ENCODE measurements at regions not wholly inside any gene's neighbourhood (a gene's known extent, or its start where the extent isn't known, plus 50 kb on each side); places are given as distances from the start of the nearest gene placed in this dataset.
"Not testable (repeated sequence)": the region's sequence is repeated elsewhere in the genome, so short reads cannot be mapped to it uniquely, and the experiment has no call there.

DNA sequence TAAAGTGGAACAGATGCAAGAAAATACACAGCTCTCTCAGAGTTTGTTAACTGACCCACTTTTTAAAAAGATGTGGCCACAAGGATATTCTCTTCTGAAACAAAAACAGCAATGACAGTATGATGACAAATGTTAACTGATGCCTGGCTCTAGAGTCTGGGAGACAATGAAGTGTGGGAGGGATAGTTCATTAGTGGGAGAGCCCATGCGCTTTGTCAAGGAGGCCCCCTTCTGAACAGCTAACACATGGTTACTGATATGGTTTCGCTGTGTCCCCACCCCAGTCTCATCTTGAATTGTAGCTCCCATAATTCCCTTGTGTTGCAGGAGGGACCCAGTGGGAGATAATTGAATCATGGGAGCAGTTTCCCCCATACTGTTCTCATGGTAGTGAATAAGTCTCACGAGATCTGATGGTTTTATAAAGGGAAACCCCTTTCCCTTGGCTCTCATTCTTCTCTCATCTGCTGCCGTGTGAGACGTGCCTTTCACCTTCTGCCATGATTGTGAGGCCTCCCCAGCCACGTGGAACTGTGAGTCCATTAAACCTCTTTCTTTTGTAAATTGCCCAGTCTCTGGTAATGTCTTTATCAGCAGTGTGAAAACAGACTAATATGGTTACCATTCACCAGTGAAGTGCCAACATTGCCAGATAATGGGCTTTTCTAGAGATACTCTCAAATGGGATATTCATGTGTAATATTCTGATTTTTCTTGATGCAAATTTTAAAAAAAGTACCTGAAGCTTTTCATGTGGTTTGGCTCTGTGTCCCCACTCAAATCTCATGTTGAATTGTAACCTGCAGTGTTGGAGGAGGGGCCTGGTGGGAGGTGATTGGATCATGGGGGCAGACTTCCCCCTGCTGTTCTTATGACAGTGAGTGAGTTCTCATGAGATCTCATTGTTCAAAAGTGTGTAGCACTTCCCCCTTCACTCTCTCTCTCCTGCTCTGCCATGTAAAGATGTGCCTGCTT lies 435.8 kb downstream of the SHISA9 start:
- not testable (repeated sequence) for DNase-seq

DNA sequence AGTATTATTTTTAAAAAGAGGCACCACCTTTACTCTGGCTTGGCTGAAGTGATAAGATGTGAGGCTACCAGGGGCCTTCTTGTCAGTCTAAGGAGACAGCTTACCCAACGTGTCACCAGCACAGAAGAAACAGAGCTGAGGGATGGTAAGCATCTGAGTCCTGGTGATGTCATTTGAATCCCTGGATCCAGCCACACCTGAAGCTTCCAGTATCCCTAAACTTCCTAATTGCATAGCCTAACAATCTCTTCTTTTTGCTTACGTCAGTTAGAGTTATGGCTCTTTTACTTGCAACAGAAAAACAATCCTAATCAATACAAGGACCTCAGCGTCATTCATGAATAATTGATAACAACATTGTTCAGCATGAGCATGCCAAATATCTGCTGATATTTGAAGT lies 436.6 kb downstream of the SHISA9 start:
- no peak for DNase-seq

DNA sequence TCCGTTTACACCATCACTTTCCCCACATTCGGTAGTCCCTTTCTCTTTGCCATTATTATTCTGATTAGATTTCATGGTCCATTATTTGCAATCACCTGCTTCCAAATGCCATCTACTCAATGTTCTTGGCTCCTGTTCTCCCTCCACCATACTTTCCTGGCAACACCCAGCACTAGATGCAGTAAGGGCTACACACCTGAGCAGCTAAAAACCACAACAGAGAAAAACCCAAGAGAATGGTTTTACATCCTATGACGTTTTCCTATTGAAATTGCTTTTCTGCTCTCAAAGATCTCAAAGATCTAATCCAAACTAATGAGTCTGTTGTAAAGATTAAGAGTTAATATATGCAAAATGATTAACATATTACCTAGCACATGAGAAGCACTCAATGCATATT lies 441.3 kb downstream of the SHISA9 start:
- no peak for DNase-seq

DNA sequence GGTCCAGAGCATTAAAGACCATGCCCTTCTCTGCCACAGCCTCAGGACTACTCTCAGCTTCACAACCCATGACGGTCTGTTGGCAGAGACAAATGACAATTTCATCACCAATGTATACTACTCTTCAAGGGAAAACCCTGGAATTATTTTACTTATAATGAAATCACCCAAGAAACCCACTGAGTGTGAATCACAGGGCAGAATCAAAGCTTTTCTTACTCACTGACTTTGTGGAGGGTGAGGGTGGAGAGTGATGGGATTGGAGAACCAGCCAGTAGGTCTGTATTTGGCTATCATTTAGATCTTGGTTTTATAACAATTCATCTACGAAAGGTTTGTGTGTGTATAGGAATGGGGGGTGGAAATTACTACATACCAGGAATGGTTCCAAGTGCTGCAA lies 442.6 kb downstream of the SHISA9 start:
- DNase-seq: no peak

DNA sequence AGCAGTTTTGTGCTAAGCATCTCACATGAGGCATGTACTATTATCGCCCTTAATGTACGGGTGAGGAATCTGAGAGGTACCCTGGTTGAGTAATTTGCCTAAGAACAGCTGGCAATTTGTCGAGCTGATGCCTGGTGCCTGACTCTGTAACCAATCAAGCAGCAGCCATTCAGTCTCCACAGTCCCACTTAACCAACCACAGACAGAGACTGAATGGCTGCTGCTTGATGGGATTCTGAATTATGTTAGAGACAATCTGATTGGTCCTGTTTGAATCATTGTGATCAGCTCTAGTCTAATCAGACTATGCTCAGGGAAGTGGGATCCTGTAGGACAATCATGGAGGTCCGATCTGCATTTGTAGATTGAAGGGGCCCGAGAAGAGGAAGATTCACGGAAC lies 447.0 kb downstream of the SHISA9 start:
- DNase-seq: no peak

DNA sequence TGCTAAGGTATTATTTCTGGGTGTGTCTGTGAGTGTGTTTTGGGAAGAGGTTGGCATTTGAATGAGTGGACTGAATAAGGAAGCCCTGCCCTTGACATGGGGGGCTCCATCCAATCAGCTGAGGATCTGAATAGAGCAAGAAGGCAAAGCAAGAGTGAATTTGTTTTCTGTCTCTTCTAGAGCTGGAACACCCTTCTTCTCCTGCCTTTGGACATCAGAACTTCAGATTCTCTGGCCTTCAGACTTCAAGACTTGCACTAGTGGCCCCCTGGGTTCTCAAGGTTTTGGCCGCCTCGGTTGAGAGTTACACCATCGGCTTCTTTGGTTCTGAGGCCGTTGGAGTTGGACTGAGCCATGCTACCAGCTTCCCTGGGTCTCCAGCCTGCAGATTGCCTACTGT lies 448.6 kb downstream of the SHISA9 start:
- DNase-seq: no peak

DNA sequence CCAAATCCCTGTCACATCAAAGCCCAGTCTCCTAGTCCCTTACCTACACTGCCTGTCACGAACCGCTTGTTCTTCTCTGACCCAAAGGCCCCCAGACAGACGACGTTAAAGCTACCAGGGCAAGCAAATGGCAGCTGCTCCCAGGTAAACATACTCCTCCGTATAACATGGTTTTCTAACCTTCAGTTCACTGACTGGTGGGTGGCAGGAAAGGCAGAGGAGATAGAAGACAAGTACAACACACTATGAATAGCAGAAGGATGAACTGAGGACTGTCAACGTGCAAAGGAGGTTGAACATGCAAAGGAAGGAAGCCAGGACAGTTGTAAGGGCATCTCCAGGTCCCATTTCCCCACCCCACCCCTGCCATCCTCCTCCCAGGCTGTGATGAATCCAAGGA lies 449.8 kb downstream of the SHISA9 start:
- DNase-seq: no peak

DNA sequence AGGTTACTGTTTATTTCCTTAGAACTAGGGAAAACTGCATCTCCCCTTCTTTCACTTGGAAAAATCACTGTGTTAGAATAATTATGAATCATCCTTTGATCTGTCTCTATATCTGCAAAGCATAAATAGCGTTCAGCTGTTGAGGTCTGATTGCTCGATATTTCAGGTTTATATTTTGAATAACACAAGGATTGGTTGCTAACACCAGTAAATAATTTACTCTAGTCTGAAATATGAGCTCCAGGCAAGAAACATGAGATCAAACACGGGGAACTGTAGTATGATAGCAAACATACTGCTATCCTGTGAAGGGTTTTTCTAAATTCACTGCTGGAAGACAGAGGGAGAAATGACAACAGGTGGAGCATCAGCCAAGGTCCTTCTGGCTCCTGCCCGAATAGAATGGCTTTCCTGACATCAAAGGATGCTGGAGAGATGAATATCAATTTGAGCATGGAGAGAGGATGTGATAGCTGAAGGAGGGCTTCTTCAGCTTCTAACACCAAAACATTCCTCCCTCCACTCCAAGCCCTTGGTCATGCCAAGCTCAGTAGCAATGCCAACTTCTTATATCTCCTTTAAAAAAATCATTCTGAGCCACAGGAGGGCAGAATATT lies 450.3 kb downstream of the SHISA9 start:
- no peak for DNase-seq

DNA sequence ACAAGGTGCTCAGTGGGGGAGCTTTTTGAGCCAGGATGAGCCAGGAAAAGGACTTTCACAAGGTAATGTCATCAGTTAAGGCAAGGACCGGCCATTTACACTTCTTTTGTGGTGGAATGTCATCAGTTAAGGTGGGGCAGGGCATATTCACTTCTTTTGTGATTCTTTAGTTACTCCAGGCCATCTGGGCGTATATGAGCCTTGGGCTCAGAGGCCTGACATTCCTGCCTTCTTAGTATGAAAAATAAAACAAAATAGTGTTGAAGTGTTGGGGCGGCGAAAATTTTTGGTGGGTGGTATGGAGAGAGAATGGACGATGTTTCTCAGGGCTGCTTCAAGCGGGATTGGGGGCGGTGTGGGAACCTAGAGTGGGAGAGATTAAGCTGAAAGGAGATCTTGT lies 451.4 kb downstream of the SHISA9 start:
- DNase-seq: not testable (repeated sequence)

DNA sequence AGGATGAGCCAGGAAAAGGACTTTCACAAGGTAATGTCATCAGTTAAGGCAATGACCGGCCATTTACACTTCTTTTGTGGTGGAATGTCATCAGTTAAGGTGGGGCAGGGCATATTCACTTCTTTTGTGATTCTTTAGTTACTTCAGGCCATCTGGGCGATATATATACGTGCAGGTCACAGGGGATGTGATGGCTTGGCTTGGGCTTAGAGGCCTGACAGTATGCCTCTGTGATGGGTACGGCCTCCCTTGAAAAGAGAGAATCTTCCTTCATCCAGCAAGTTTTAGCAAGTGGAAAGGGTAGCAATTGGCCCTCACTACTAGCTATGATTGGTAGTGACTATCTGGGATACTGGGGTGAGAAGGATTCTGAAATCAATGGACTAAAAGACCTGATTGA lies 456.4 kb downstream of the SHISA9 start:
- DNase-seq: not testable (repeated sequence)

DNA sequence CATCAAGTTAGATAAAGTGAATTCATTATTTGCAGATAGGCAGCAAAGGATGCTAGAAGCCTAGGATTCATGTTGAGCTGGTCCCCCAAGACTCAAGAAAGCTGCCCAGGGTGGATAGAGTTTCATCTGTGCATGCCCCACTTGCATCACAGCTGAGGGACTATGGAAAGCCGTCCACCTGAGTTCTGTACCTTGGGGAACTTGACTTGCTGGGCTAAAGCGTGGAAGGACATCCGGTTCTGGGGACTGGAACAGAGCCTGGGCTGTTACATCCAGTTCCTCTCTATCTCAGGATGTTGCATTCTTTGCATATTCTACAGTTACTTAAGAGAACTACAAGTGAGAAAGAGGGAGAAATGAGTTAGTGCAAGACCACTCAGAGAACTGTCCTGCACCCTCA lies 458.4 kb downstream of the SHISA9 start:
- no peak for DNase-seq

DNA sequence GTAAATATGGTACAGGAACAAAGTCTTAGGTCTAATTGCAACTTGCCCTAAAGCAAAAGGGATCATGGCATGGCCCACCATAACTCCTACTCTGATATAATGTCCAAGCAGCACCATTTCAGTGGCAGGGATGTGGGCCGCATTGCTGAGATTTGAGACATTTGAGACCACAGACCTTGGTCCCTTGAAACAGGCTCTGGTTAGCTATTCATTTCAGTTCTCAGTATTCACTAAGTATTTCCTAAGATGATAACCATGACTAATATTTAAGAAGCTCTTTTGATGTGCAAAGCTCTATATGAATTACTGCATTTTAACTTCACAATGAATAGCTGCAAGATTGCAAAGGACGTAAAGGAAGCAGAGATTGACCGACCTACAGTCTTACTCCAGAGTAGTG lies 471.0 kb downstream of the SHISA9 start:
- no peak for DNase-seq

DNA sequence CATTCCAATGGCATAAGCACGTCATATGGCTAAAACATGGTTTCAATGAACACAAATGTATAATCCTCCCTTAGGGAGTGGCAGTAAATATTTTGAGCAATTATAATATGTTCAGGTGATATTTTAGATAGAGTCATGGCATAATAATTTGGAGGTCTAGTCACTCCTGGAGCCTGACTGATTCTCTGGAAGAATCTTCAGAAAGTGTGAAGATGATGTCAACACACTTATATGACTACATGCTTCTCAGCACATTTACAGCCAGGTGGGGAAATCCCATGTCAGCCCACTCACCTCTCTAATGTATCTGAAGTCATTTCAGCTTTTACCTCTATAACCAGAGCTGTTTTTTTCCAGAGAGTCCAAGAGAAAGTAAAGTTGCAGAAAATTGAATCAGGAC lies 474.8 kb downstream of the SHISA9 start:
- no peak for DNase-seq

DNA sequence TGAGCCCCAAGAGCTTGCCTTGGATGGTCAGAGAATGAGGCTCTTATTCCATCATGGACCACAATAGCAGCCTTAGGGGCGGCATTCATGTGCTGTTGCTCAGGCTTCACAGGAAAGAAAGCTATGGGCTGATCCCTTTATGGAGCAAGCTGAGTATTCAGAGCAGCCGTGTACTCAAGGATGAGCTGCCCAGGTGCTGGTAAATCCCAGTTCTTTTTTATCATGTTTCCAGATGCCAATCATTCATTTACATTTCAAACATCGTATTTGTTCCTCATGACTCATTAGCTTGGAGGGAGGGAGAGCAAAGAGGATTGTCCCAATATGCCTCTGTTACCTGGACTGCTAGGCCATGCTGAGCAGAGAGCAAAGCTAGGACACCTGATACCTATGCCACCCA lies 475.7 kb downstream of the SHISA9 start:
- DNase-seq: no peak

DNA sequence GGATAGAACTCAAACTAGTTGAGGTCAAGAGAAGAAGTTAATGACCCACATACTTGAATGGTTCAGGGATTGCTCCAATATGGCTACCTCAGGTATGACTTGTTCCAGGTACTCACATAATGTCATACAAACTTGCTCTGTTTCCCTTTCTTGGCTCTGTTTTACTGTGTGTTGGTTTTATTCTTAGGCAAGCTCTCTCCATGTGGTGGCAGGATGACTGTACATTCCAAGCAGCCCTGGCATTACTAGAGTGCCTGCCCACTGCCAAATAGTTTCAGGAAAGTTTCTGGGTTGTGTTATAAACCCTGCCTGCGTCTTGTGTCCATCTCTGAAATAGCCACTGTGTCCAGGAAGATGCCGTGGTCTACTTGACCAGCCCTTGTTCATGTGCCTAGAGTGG lies 476.8 kb downstream of the SHISA9 start:
- no peak for DNase-seq

DNA sequence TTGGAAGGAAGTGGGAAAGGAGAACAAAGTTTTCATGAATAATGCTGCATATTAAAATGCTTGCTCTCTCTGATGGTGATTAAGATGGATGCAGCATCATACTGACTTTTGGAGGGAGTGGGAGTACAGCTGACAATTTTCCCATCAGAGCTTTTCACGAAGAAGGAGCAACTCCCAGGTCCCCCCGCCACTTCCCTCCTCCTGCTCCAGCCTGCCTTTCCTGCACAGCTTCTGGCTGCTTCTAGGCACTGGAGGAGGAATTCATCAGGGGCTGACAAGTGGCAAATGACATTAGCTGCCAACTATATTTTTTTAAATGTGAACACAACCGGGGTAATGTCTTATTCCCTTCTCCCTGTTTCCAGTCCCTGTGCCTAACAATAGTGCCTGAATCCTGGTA lies 477.9 kb downstream of the SHISA9 start:
- no peak for DNase-seq

DNA sequence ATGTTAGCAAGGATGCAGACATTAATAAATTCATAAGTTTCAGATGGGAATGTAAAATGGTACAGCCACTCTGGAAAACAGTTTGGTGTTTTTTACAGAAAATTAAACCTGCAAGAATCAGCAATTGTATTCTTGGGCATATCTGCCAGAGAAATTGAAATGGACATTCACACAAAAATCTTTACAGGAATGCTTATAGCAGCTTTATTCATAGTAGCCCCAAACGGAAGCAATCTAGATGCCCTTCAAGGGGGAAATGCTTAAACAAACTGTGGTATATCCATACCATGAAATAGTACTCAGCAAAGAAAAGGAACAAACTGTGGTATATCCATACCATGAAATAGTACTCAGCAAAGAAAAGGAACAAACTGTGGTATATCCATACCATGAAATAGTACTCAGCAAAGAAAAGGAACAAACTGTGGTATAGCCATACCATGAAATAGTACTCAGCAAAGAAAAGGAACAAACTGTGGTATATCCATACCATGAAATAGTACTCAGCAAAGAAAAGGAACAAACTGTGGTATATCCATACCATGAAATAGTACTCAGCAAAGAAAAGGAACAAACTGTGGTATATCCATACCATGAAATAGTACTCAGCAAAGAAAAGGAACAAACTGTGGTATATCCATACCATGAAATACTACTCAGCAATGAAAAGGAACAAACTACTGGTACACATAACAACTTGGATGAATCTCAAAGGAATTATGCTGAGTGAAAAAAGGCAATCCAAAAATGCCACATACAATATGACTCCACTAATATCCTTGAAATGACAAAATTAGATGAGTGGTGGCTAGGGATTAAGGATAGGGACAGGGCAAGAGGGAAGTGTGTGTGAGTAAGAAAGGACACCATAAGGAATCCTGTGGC lies 484.0 kb downstream of the SHISA9 start:
- DNase-seq: not testable (repeated sequence)

DNA sequence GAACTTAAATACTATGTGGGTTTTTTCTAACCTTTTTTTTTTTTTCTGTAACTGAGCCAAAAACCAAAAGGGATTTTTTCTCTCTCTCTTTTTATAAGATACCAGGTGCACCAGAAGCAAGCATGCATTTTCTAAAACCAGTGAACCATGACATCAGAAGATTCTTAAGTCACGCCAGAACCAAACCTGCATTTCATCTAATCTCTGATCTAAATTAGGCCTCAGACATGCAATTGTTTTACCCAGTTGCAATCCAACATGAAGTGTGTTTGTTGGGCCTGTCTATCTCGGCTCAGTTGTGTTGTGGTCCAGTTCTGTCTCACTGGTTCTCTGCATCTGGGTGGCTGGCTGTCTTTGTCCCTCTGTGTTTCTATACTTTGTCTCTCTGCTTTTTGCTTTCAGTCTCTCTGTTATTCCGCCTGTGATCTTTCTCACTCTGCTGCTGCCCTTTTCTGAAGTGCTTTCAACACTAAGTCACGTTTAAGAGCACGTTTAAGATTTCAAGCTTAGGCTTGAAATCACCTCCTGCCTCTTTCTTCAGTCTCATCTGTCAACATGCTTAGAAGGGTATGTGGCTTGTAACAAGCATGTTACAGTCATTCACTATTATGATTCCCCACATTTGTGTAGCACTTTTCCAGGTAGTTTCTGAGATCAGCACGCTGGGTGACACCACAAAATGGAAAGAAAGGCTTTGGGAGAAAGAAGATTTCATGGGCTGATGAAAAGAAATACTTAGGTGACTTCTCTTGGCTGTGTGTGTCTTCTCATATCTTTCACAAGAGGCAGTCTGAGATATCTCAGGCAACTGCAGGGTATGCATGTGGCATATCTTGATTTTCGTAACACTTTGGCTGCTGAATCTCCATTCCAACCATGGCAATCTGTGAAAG lies 488.9 kb downstream of the SHISA9 start:
- DNase-seq: no peak

DNA sequence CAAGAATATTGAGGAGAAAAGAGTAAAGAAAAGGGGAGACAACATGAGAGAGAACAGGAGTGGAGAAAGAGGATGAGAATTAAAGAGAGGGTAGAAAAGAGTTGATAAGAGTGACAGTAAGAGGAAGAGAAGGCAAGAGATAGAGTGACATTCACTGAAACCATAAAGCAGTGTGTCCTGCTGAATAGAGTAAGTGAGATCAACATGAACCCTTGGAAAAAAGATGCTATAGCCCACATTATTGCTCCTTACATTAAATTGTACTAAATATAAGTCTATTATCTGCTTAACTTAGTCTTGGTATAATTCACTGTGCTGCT lies 489.5 kb downstream of the SHISA9 start:
- DNase-seq: no peak

DNA sequence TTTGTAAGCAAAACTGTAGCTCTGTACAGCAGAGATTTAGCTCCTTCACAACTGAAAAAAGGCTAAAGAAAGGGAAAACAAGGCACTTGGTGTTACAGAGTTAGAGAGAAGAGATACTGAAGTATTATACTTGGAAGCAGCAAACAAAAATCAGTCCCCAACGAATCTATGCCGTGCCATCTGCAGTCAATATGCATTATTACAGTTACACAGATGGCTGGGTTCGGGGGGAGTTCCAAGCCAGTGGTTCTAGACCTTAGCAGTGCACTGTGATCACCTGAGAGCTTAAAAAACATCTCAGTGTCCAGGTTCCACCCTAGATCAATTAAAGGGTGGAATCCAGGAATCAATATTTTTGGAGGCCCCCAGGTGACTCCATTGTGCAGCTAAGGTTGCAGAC lies 489.9 kb downstream of the SHISA9 start:
- no peak for DNase-seq

DNA sequence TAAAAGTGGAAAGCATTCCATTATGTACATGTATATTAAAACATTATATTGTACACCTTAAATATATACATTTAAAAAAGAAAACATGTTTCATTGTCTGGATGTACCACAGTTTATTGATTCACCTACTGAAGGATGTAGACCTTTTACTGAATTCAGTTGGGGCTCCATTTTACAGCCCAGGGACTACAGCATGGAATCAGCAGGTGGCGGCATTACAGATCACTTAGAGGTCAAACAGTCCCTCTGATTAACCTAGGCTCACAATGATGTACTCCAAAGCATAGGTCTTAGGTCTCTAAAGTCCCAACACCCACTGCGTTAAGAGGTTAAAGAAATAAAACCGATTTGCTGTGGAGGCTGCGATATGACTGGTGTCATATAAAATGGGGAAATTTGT lies 490.9 kb downstream of the SHISA9 start:
- no peak for DNase-seq

DNA sequence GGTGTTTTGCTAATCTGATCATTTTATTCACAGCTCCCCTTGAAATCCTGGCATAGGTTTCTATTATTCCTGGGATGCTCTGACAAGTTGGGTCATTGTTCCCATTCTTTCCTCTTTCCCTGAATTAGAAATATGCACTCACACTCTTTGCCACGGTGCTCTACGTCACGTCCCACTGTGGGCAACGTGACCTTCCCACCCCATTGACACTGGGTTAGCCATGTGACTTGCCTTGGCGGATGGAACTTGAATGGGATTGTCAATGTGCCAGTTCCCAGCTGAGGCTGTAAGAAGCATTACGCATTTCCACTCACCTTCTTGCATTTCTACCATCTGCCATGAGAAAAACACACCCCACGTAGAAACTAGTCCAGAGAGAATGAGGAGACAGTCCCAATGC lies 492.4 kb downstream of the SHISA9 start:
- no peak for DNase-seq

DNA sequence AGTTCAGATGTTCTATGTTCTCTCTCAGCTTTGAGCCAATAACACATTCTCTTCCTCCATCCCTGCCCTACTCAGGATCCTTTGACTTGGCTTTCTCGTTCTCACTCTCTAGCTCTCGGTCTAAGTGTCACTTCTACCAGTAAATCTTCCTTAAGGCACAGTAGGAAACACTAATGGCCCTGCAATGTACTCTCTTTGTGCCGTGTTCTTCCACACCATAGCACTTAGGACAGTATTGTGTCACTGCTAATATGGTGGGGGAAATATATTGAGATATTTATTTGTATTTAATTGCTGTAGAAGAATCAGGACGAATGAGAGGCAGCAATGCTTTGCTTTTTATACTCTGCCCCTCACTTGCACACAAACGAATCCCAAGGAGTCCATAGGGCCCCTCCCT lies 493.1 kb downstream of the SHISA9 start:
- no peak for DNase-seq
